ENCODE measurements at regions not wholly inside any gene's neighbourhood (a gene's known extent, or its start where the extent isn't known, plus 50 kb on each side); places are given as distances from the start of the nearest gene placed in this dataset.
A peak's percentile ranks its signal among the peaks of the same experiment; 100 is the strongest.

DNA sequence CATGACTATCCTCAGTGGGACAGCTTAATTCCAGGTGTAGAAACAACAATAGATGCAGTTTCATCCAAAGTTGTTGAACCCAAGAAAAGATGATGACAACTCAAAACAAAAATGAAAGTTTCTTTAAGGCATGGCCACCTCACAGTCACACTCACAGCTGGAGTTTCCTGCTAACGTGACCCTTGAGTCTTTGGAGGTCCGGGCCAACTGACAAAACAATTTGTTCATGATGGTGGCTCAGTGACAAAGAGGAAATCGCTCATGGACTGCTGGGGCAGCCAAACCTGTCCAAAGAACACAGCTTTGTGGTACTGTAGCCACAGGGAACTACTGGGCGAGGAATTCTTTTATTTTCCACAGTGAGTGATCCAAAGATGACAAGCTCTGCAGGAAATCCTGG is 96.0 kb upstream of the JCAD start:
- no peaks in the 10 kb centered on the region for H3K36me3 ChIP-seq (ENCODE audit: control insufficient read depth in 2 of 2, extremely low read depth in 1 of 2, insufficient read depth in 2 of 2, low read length in 2 of 2)
- DNase-seq (ENCODE audit: low read depth, low spot score) (peak; percentile 77), FAIRE-seq (peak; percentile 98)
- CTCF ChIA-PET, result interaction anchor here (1.3 to 1.7 kb wide), 7 partner anchors 28 to 129 kb away, joined by 3 to 15 read pairs (median 3); no protein-coding TSS in a partner anchor
- peak overlapping the region; percentile 7 for H2AFZ ChIP-seq (ENCODE audit: low read depth, low read length)
- peaks cover 16% of the 10 kb centered on the region for H3K4me1 ChIP-seq (ENCODE audit: control insufficient read depth, extremely low read depth, insufficient read depth, low read length)
- intact Hi-C loops (cut with micrococcal nuclease) (loop anchor here (1.0 kb wide), 1 partner anchor 31 kb away; no protein-coding TSS in a partner anchor), dilution Hi-C loops (cut with MboI; ENCODE audit: extremely low pct_ligation_motif_present, low sequenced_read_pairs) (no loop called here)
- H3K4me3 ChIP-seq (replicated peaks in 1 of 3; ENCODE audit: insufficient read depth in 1 of 3, low read depth in 1 of 3, low read length in 3 of 3), result no peak overlapping the region
- H3K27ac ChIP-seq (ENCODE audit: insufficient read depth, low read depth, low read length), result peak overlapping the region; percentile 60
- BruUV-seq (replicated peaks), result no TSS peak
- no peaks in the 10 kb centered on the region for H4K20me1 ChIP-seq (replicated peaks; ENCODE audit: control insufficient read depth, extremely low read depth, insufficient read depth, low read length)
- POLR2A ChIA-PET, result interaction anchor here (0.8 kb wide), 1 partner anchor 86 kb away, joined by 3 read pairs; no protein-coding TSS in a partner anchor
- H3K9me1 ChIP-seq (replicated peaks; ENCODE audit: control insufficient read depth, extremely low read depth, insufficient read depth, low read length), result no peaks in the 10 kb centered on the region
- H3K4me2 ChIP-seq (ENCODE audit: insufficient read depth, low read length), result peak overlapping the region; percentile 51
- TF ChIP-seq POLR2AphosphoS5 (IDR thresholded peaks at IDR 0.05; ENCODE audit: insufficient read depth, low read depth, low read length) (peak; percentile 45), FOS (IDR thresholded peaks at IDR 0.05; ENCODE audit: borderline replicate concordance, insufficient read depth, low read length) (peak; percentile 60), MAX (IDR thresholded peaks at IDR 0.05; ENCODE audit: insufficient read depth, insufficient read length) (no peak), GATA2 (IDR thresholded peaks at IDR 0.05; ENCODE audit: insufficient read depth, insufficient read length, low read depth, low read length) (peak; percentile 35), EZH2 (IDR thresholded peaks at IDR 0.05; ENCODE audit: borderline replicate concordance, low read depth, low read length, severe bottlenecking) (no peak)
- TF ChIP-seq, protein P1, sequence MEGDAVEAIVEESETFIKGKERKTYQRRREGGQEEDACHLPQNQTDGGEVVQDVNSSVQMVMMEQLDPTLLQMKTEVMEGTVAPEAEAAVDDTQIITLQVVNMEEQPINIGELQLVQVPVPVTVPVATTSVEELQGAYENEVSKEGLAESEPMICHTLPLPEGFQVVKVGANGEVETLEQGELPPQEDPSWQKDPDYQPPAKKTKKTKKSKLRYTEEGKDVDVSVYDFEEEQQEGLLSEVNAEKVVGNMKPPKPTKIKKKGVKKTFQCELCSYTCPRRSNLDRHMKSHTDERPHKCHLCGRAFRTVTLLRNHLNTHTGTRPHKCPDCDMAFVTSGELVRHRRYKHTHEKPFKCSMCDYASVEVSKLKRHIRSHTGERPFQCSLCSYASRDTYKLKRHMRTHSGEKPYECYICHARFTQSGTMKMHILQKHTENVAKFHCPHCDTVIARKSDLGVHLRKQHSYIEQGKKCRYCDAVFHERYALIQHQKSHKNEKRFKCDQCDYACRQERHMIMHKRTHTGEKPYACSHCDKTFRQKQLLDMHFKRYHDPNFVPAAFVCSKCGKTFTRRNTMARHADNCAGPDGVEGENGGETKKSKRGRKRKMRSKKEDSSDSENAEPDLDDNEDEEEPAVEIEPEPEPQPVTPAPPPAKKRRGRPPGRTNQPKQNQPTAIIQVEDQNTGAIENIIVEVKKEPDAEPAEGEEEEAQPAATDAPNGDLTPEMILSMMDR (IDR thresholded peaks at IDR 0.05; ENCODE audit: extremely low read depth in 1 of 2, insufficient read depth in 1 of 2, low read depth in 1 of 2, low read length in 2 of 2), result no peak
- H3K9me3 ChIP-seq (replicated peaks; ENCODE audit: control insufficient read depth, insufficient read depth, low read length), result no peaks in the 10 kb centered on the region
- peak overlapping the region; percentile 28 for H3K9ac ChIP-seq (replicated peaks; ENCODE audit: extremely low read depth, insufficient read depth, low read length)
- no peaks in the 10 kb centered on the region for H3K79me2 ChIP-seq (ENCODE audit: control insufficient read depth, insufficient read depth, low read length)
- H3K27me3 ChIP-seq (ENCODE audit: control insufficient read depth in 2 of 2, insufficient read depth in 2 of 2, low read length in 2 of 2), result no peaks in the 10 kb centered on the region

All from endothelial cell of umbilical vein (primary cell).